Trophoblast cell (in vitro differentiated cells and primary cell): ENCODE measurements at regions not wholly inside any gene's neighbourhood (a gene's known extent, or its start where the extent isn't known, plus 50 kb on each side); places are given as distances from the start of the nearest gene placed in this dataset.

Source experiments
- DNase-seq, 2 donors: peaks; one replicate each; pipeline ENCODE4 v3.0.0-alpha.2; 2016
- H2AFZ ChIP-seq: 2 replicates; pipeline ENCODE4 v1.6.1; 2013; ENCODE audit warnings: low read length, moderate library complexity, mild to moderate bottlenecking; ENCODE audit not compliant: insufficient read depth, poor library complexity
- H2AK5ac ChIP-seq: 2 replicates; pipeline ENCODE4 v1.6.1; 2013; ENCODE audit warnings: mild to moderate bottlenecking, low read length
- H2BK120ac ChIP-seq: 2 replicates; pipeline ENCODE4 v1.6.1; 2013; ENCODE audit warnings: low read length, mild to moderate bottlenecking, moderate library complexity; ENCODE audit not compliant: insufficient read depth, poor library complexity
- H2BK12ac ChIP-seq: 2 replicates; pipeline ENCODE4 v1.6.1; 2013; ENCODE audit warnings: mild to moderate bottlenecking, low read length, moderate library complexity
- H2BK5ac ChIP-seq: 2 replicates; pipeline ENCODE4 v1.6.1; 2013; ENCODE audit warnings: low read length, low read depth, moderate library complexity, mild to moderate bottlenecking; ENCODE audit not compliant: poor library complexity
- H3K14ac ChIP-seq: 2 replicates; pipeline ENCODE4 v1.6.1; 2013; ENCODE audit warnings: mild to moderate bottlenecking, low read length
- H3K18ac ChIP-seq: 2 replicates; pipeline ENCODE4 v1.6.1; 2013; ENCODE audit warnings: mild to moderate bottlenecking, low read length
- H3K23ac ChIP-seq: 2 replicates; pipeline ENCODE4 v1.6.1; 2013; ENCODE audit warnings: low read length
- H3K27ac ChIP-seq: 2 replicates; pipeline ENCODE4 v1.5.1; 2013; ENCODE audit warnings: low read depth, mild to moderate bottlenecking, inconsistent platforms, low read length, moderate library complexity
- H3K27me3 ChIP-seq: 2 replicates; pipeline ENCODE4 v1.6.1; 2013; ENCODE audit warnings: inconsistent platforms, mild to moderate bottlenecking, low read length, moderate library complexity; ENCODE audit not compliant: insufficient read depth
- H3K36me3 ChIP-seq, 2 experiments: 1 replicate in 1 of 2; 2 replicates in 1 of 2; pipeline ENCODE4 v1.6.1; 2013; ENCODE audit warnings: low read length in 2 of 2, mild to moderate bottlenecking in 2 of 2, moderate library complexity in 1 of 2; ENCODE audit not compliant: insufficient read depth in 2 of 2, control insufficient read depth in 1 of 2
- H3K4ac ChIP-seq: 2 replicates; pipeline ENCODE4 v1.6.1; 2013; ENCODE audit warnings: low read depth, mild to moderate bottlenecking, low read length, moderate library complexity
- H3K4me1 ChIP-seq, 2 experiments: 1 replicate in 1 of 2; 2 replicates in 1 of 2; pipeline ENCODE4 v1.6.1; 2013; ENCODE audit warnings: low read length in 2 of 2, mild to moderate bottlenecking in 2 of 2, moderate library complexity in 1 of 2; ENCODE audit not compliant: insufficient read depth in 2 of 2, control insufficient read depth in 1 of 2
- H3K4me2 ChIP-seq: 2 replicates; pipeline ENCODE4 v1.6.1; 2013; ENCODE audit warnings: inconsistent platforms, mild to moderate bottlenecking, low read length, moderate library complexity
- H3K4me3 ChIP-seq: 2 replicates; pipeline ENCODE4 v1.5.1; 2013; ENCODE audit warnings: mild to moderate bottlenecking, low read depth, low read length, inconsistent platforms
- H3K79me1 ChIP-seq: one replicate; pipeline ENCODE4 v1.6.1; 2013; ENCODE audit warnings: low read length
- H3K79me2 ChIP-seq: 2 replicates; pipeline ENCODE4 v1.6.1; 2013; ENCODE audit warnings: low read length, mild to moderate bottlenecking; ENCODE audit not compliant: control insufficient read depth, insufficient read depth, poor library complexity
- H3K9ac ChIP-seq: 2 replicates; pipeline ENCODE4 v1.6.1; 2013; ENCODE audit warnings: mild to moderate bottlenecking, low read length
- H3K9me3 ChIP-seq: 2 replicates; pipeline ENCODE4 v1.6.1; 2013; ENCODE audit warnings: low read depth, mild to moderate bottlenecking, control low read depth, inconsistent platforms, low read length; ENCODE audit not compliant: insufficient read depth
- H4K12ac ChIP-seq: 2 replicates; pipeline ENCODE4 v1.6.1; 2013; ENCODE audit warnings: low read depth, mild to moderate bottlenecking, low read length, moderate library complexity
- H4K8ac ChIP-seq: 2 replicates; pipeline ENCODE4 v1.6.1; 2013; ENCODE audit warnings: low read depth, mild to moderate bottlenecking, low read length, moderate library complexity
- H4K91ac ChIP-seq: one replicate; pipeline ENCODE4 v1.6.1; 2013; ENCODE audit warnings: low read depth, mild to moderate bottlenecking, low read length, moderate library complexity
- WGBS: extraction: QIAGEN DNeasy Blood & Tissue Kit; methylation state at CpG from one replicate; pipeline ENCODE4 v1.1.7; 2013; ENCODE audit warnings: missing lambda C conversion rate; ENCODE audit not compliant: insufficient read length, insufficient coverage; ENCODE audit errors: extremely low coverage; 5-methylcytosine and 5-hydroxymethylcytosine counted together

DNA sequence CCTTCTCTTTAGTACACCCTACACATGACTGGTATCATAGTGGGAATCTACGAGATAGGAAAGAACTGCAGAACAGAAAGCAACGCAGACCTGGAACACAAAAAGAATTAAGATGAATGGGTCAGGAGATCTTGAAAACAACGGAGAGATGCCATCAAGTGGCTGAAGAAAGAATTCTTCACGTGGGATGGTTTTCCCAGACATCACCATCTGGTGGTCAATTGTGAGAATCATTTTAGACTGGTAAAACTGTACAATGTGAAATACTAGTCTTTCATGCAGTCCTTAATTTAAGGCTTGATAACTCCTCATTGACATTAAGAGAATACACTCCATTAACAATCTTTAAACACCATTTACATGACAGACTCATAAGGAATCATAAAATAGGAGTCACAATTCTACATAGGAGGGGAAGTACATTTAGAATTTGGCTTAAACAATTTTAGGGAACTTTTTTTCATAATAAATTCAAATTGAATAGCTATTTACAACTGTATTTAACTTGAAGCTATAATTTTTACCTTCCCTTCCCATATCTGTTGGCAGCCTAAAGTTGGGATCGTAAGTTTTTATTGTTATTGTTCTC lies 128.4 kb upstream of the TRPM3 start:
- Histone ChIP-seq H3K14ac (no peak overlapping the region), H3K23ac (no peak overlapping the region), H2AFZ (no peak overlapping the region), H3K27ac (no peak overlapping the region), H3K18ac (no peak overlapping the region), H3K9me3 (no peaks in the 10 kb centered on the region), H3K4ac (no peak overlapping the region), H3K27me3 (no peaks in the 10 kb centered on the region), H3K4me2 (no peak overlapping the region), H4K8ac (no peak overlapping the region), H4K12ac (no peak overlapping the region), H4K91ac (no peak overlapping the region), H3K9ac (no peak overlapping the region), H3K4me1 (no peaks in the 10 kb centered on the region), H3K79me2 (no peaks in the 10 kb centered on the region), H2BK12ac (no peak overlapping the region), H3K36me3 (no peaks in the 10 kb centered on the region), H2BK5ac (no peak overlapping the region), H2BK120ac (no peak overlapping the region), H2AK5ac (no peak overlapping the region), H3K79me1 (no peaks in the 10 kb centered on the region), H3K4me3 (no peak overlapping the region)
- DNase-seq = peak; percentile 6 to 76
- no CpG with 5 or more reads among the region's 5 CpGs for WGBS

DNA sequence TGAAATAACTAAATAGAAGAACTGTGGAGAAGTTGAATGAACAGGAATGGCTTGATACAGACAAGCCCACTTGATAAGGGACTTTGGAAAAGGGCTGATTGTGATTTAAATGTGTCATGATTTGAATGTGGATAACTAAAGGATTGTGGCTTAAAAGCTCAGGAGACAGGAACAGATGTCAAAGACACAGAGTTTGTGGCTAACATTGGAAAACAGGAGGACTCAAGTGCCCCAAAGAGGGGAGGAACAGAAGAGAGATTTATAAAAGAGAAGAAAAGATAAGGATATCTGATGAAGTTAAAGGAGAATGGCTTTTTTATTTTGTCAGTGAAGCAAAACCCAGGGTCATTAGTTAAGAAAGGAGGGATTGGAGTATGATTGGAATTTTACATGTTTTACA lies 124.2 kb upstream of the TRPM3 start:
- Histone ChIP-seq H3K79me2 (no peaks in the 10 kb centered on the region), H2AK5ac (no peak overlapping the region), H2BK5ac (no peak overlapping the region), H3K36me3 (no peaks in the 10 kb centered on the region), H3K4ac (no peak overlapping the region), H2BK12ac (no peak overlapping the region), H3K79me1 (no peaks in the 10 kb centered on the region), H3K4me1 (no peaks in the 10 kb centered on the region), H3K14ac (no peak overlapping the region), H3K23ac (no peak overlapping the region), H3K27ac (no peak overlapping the region), H4K8ac (no peak overlapping the region), H2BK120ac (no peak overlapping the region), H3K27me3 (no peaks in the 10 kb centered on the region), H3K9ac (no peak overlapping the region), H2AFZ (no peak overlapping the region), H3K18ac (no peak overlapping the region), H4K91ac (no peak overlapping the region), H4K12ac (no peak overlapping the region), H3K4me2 (no peak overlapping the region), H3K4me3 (no peak overlapping the region), H3K9me3 (no peaks in the 10 kb centered on the region)
- DNase-seq = no peak

- Histone ChIP-seq H2BK12ac (no peak overlapping the region), H2BK120ac (no peak overlapping the region), H3K9me3 (no peaks in the 10 kb centered on the region), H3K79me1 (no peaks in the 10 kb centered on the region), H4K91ac (no peak overlapping the region), H2AK5ac (no peak overlapping the region), H3K27me3 (no peaks in the 10 kb centered on the region), H3K23ac (no peak overlapping the region), H2BK5ac (no peak overlapping the region), H3K14ac (no peak overlapping the region), H3K4me2 (no peak overlapping the region), H3K4ac (no peak overlapping the region), H3K27ac (no peak overlapping the region), H3K18ac (no peak overlapping the region), H4K12ac (no peak overlapping the region), H2AFZ (no peak overlapping the region), H3K4me1 (no peaks in the 10 kb centered on the region), H3K79me2 (no peaks in the 10 kb centered on the region), H3K4me3 (no peak overlapping the region), H3K9ac (no peak overlapping the region), H3K36me3 (no peaks in the 10 kb centered on the region), H4K8ac (no peak overlapping the region)
- no CpG with 5 or more reads among the region's 5 CpGs for WGBS
- DNase-seq = no peak
These were observed 122.5 kb upstream of the TRPM3 start for GRCh38 chr9:71243951-71244350.

DNA sequence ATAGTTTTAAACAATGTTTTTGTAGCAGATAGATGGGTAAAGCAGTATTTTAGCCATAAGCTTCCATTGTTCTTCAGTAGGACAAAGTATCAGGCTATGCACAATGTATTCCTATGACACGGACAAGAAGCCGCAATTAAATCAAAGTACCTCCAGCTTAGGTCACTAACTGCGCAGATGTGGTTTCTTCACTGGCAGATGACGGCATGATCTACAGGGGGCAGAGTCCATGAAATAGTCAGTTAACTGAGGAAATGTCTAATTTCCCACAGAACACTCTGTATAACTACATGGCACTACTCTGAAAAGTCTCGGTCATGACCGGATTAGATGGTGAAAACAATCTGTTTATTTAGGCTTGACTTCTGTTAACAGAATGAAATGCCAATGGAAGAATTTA lies 120.7 kb upstream of the TRPM3 start:
- H3K18ac ChIP-seq = no peak overlapping the region
- no peak overlapping the region for H3K4me2 ChIP-seq
- no peaks in the 10 kb centered on the region for H3K27me3 ChIP-seq
- no peak overlapping the region for H4K8ac ChIP-seq
- H4K12ac ChIP-seq = no peak overlapping the region
- no peak overlapping the region for H2BK5ac ChIP-seq
- H2BK12ac ChIP-seq = no peak overlapping the region
- H3K9me3 ChIP-seq = no peaks in the 10 kb centered on the region
- no peak overlapping the region for H3K27ac ChIP-seq
- H4K91ac ChIP-seq = no peak overlapping the region
- no peaks in the 10 kb centered on the region for H3K79me2 ChIP-seq
- no peak overlapping the region for H3K14ac ChIP-seq
- H3K4me1 ChIP-seq = no peaks in the 10 kb centered on the region
- WGBS = no CpG with 5 or more reads among the region's 6 CpGs
- H3K4ac ChIP-seq = no peak overlapping the region
- H3K9ac ChIP-seq = no peak overlapping the region
- H2AFZ ChIP-seq = no peak overlapping the region
- no peaks in the 10 kb centered on the region for H3K79me1 ChIP-seq
- no peak overlapping the region for H3K4me3 ChIP-seq
- H2BK120ac ChIP-seq = no peak overlapping the region
- DNase-seq = no peak
- no peak overlapping the region for H3K23ac ChIP-seq
- no peak overlapping the region for H2AK5ac ChIP-seq
- no peaks in the 10 kb centered on the region for H3K36me3 ChIP-seq
